HUES64 (cell line): ENCODE measurements at regions not wholly inside any gene's neighbourhood (a gene's known extent, or its start where the extent isn't known, plus 50 kb on each side); places are given as distances from the start of the nearest gene placed in this dataset.
"Not testable (repeated sequence)": the region's sequence is repeated elsewhere in the genome, so short reads cannot be mapped to it uniquely, and the experiment has no call there.

Experiments used
- H3K27ac ChIP-seq: 2 replicates; pipeline ENCODE4 v1.7.0; 2013; ENCODE audit warnings: low read depth, low read length, inconsistent platforms
- H3K27me3 ChIP-seq: 2 replicates; pipeline ENCODE4 v1.6.1; 2013; ENCODE audit warnings: mild to moderate bottlenecking, low read length; ENCODE audit not compliant: insufficient read depth
- H3K36me3 ChIP-seq: 2 replicates; pipeline ENCODE4 v1.6.1; 2013; ENCODE audit warnings: mild to moderate bottlenecking, low read length; ENCODE audit not compliant: insufficient read depth
- H3K4me1 ChIP-seq: 2 replicates; pipeline ENCODE4 v1.6.1; 2013; ENCODE audit warnings: mild to moderate bottlenecking, low read length, moderate library complexity; ENCODE audit not compliant: insufficient read depth
- H3K4me3 ChIP-seq: 2 replicates; pipeline ENCODE4 v1.5.1; 2013; ENCODE audit warnings: mild to moderate bottlenecking, low read length, moderate library complexity
- H3K9ac ChIP-seq: 2 replicates; pipeline ENCODE4 v1.6.1; 2013; ENCODE audit warnings: mild to moderate bottlenecking, low read depth, low read length
- H3K9me3 ChIP-seq: 2 replicates; pipeline ENCODE4 v1.6.1; 2013; ENCODE audit warnings: low read depth, low read length; ENCODE audit not compliant: insufficient read depth
- WGBS: fragments of 150-250, 120-280 bp; methylation state at CpG from one replicate; pipeline ENCODE4 v1.1.7; 2013; ENCODE audit warnings: missing lambda C conversion rate; 5-methylcytosine and 5-hydroxymethylcytosine counted together

- H3K27ac ChIP-seq = no peak overlapping the region
- 97% methylated on average over 3 of the region's 3 CpGs for WGBS
- H3K4me3 ChIP-seq = no peak overlapping the region
- no peaks in the 10 kb centered on the region for H3K4me1 ChIP-seq
- no peaks in the 10 kb centered on the region for H3K27me3 ChIP-seq
- no peak overlapping the region for H3K9ac ChIP-seq
- H3K36me3 ChIP-seq = no peaks in the 10 kb centered on the region
- H3K9me3 ChIP-seq = peaks cover 11% of the 10 kb centered on the region; the same call in 1 of the 2 replicates
These were observed 1099.1 kb upstream of the ADGRB3 start for GRCh38 chr6:67535946-67536345.

GRCh38 chr6:67506352-67506751 is 1128.7 kb upstream of the ADGRB3 start:
- no peaks in the 10 kb centered on the region for H3K36me3 ChIP-seq
- peaks cover 12% of the 10 kb centered on the region for H3K9me3 ChIP-seq
- no peaks in the 10 kb centered on the region for H3K27me3 ChIP-seq
- no peak overlapping the region for H3K9ac ChIP-seq
- H3K27ac ChIP-seq = no peak overlapping the region
- H3K4me3 ChIP-seq = no peak overlapping the region
- WGBS = 90% methylated on average over 2 of the region's 2 CpGs
- H3K4me1 ChIP-seq = no peaks in the 10 kb centered on the region

- Histone ChIP-seq H3K27me3 (no peaks in the 10 kb centered on the region), H3K4me3 (no peak overlapping the region), H3K36me3 (no peaks in the 10 kb centered on the region), H3K9me3 (peaks cover 10% of the 10 kb centered on the region), H3K27ac (no peak overlapping the region), H3K9ac (no peak overlapping the region), H3K4me1 (no peaks in the 10 kb centered on the region)
- 91% methylated on average over 5 of the region's 5 CpGs for WGBS
These were observed 1133.3 kb upstream of the ADGRB3 start for GRCh38 chr6:67501755-67502154.

GRCh38 chr6:67497749-67498148 is 1137.3 kb upstream of the ADGRB3 start:
- Histone ChIP-seq H3K9me3 (no peaks in the 10 kb centered on the region), H3K4me3 (no peak overlapping the region), H3K9ac (no peak overlapping the region), H3K4me1 (no peaks in the 10 kb centered on the region), H3K27me3 (no peaks in the 10 kb centered on the region), H3K36me3 (no peaks in the 10 kb centered on the region), H3K27ac (no peak overlapping the region)
- 90% methylated on average over 1 of the region's 1 CpG for WGBS

- WGBS = 93% methylated on average over 2 of the region's 3 CpGs
- no peak overlapping the region for H3K9ac ChIP-seq
These were observed 1138.9 kb upstream of the ADGRB3 start for GRCh38 chr6:67496191-67496590.

GRCh38 chr6:67493682-67494081 is 1141.4 kb upstream of the ADGRB3 start:
- H3K4me1 ChIP-seq = no peaks in the 10 kb centered on the region
- H3K4me3 ChIP-seq = no peak overlapping the region
- H3K27me3 ChIP-seq = no peaks in the 10 kb centered on the region
- H3K27ac ChIP-seq = no peak overlapping the region
- no peak overlapping the region for H3K9ac ChIP-seq
- no peaks in the 10 kb centered on the region for H3K9me3 ChIP-seq
- H3K36me3 ChIP-seq = no peaks in the 10 kb centered on the region

More at GRCh38 chr6:67496191-67496590, 1138.9 kb upstream of the ADGRB3 start:
- no peak overlapping the region for H3K27ac ChIP-seq
- no peaks in the 10 kb centered on the region for H3K9me3 ChIP-seq
- no peaks in the 10 kb centered on the region for H3K4me1 ChIP-seq
- no peak overlapping the region for H3K4me3 ChIP-seq
- no peaks in the 10 kb centered on the region for H3K36me3 ChIP-seq
- H3K27me3 ChIP-seq = no peaks in the 10 kb centered on the region

- WGBS = 78% methylated on average over 1 of the region's 1 CpG
- Histone ChIP-seq H3K27ac (no peak overlapping the region), H3K9ac (no peak overlapping the region), H3K27me3 (no peaks in the 10 kb centered on the region), H3K4me3 (no peak overlapping the region), H3K9me3 (no peaks in the 10 kb centered on the region), H3K36me3 (no peaks in the 10 kb centered on the region), H3K4me1 (no peaks in the 10 kb centered on the region)
These were observed 1159.4 kb upstream of the ADGRB3 start for GRCh38 chr6:67475700-67476099.

- no peak overlapping the region for H3K27ac ChIP-seq
- H3K4me1 ChIP-seq = no peaks in the 10 kb centered on the region
- H3K9ac ChIP-seq = no peak overlapping the region
- no peaks in the 10 kb centered on the region for H3K27me3 ChIP-seq
- no peak overlapping the region for H3K4me3 ChIP-seq
- no peaks in the 10 kb centered on the region for H3K9me3 ChIP-seq
- H3K36me3 ChIP-seq = no peaks in the 10 kb centered on the region
- 96% methylated on average over 6 of the region's 7 CpGs for WGBS
These were observed 1167.7 kb upstream of the ADGRB3 start for GRCh38 chr6:67467341-67467740.

GRCh38 chr6:67462725-67463124 is 1172.4 kb upstream of the ADGRB3 start:
- not testable (repeated sequence) for H3K4me3 ChIP-seq, H3K4me1 ChIP-seq, H3K27me3 ChIP-seq, H3K27ac ChIP-seq, H3K36me3 ChIP-seq, H3K9ac ChIP-seq
- 100% methylated on average over 1 of the region's 1 CpG for WGBS
- peaks cover 18% of the 10 kb centered on the region for H3K9me3 ChIP-seq

- Histone ChIP-seq H3K4me3 (no peak overlapping the region), H3K9me3 (peaks cover 25% of the 10 kb centered on the region), H3K27me3 (no peaks in the 10 kb centered on the region), H3K27ac (no peak overlapping the region), H3K9ac (no peak overlapping the region), H3K36me3 (no peaks in the 10 kb centered on the region), H3K4me1 (no peaks in the 10 kb centered on the region)
- 71% methylated on average over 1 of the region's 1 CpG for WGBS
These were observed 1175.5 kb upstream of the ADGRB3 start for GRCh38 chr6:67459556-67459955.

- WGBS = 97% methylated on average over 4 of the region's 4 CpGs
- Histone ChIP-seq H3K9ac (no peak overlapping the region), H3K36me3 (no peaks in the 10 kb centered on the region), H3K27ac (no peak overlapping the region), H3K4me3 (no peak overlapping the region), H3K27me3 (no peaks in the 10 kb centered on the region), H3K9me3 (peaks cover 25% of the 10 kb centered on the region), H3K4me1 (no peaks in the 10 kb centered on the region)
These were observed 1176.8 kb upstream of the ADGRB3 start for GRCh38 chr6:67458265-67458664.

- H3K27ac ChIP-seq = no peak overlapping the region
- 67% methylated on average over 1 of the region's 1 CpG for WGBS
- H3K4me1 ChIP-seq = no peaks in the 10 kb centered on the region
These were observed 1183.2 kb upstream of the ADGRB3 start for GRCh38 chr6:67451874-67452273.

More at GRCh38 chr6:67451874-67452273, 1183.2 kb upstream of the ADGRB3 start:
- Histone ChIP-seq H3K9me3 (no peaks in the 10 kb centered on the region), H3K27me3 (no peaks in the 10 kb centered on the region), H3K4me3 (no peak overlapping the region), H3K9ac (no peak overlapping the region), H3K36me3 (no peaks in the 10 kb centered on the region)
